ENCODE measurements at regions not wholly inside any gene's neighbourhood (a gene's known extent, or its start where the extent isn't known, plus 50 kb on each side); places are given as distances from the start of the nearest gene placed in this dataset.
A peak's percentile ranks its signal among the peaks of the same experiment; 100 is the strongest.
"Not testable (repeated sequence)": the region's sequence is repeated elsewhere in the genome, so short reads cannot be mapped to it uniquely, and the experiment has no call there.

- ChIA-PET CTCF (no interaction called here), POLR2A (no interaction called here)
- Mint-ChIP-seq H3K36me3 (no peaks in the 10 kb centered on the region), H3K4me3 (no peak overlapping the region), H3K27me3 (peaks cover 12 to 24% of the 10 kb centered on the region in 2 donors), H3K27ac (no peak overlapping the region), H3K4me1 (no peaks in the 10 kb centered on the region), H3K9me3 (no peaks in the 10 kb centered on the region)
- Histone ChIP-seq H3K4me1 (ENCODE audit: insufficient read depth, low read length) (no peaks in the 10 kb centered on the region), H3K9me3 (ENCODE audit: low read length) (no peaks in the 10 kb centered on the region), H3K27ac (ENCODE audit: low read depth, low read length) (no peak overlapping the region), H3K4me3 (ENCODE audit: low read length) (no peak overlapping the region), H3K27me3 (ENCODE audit: insufficient read depth, low read length, poor library complexity, severe bottlenecking) (no peaks in the 10 kb centered on the region), H3K36me3 (ENCODE audit: insufficient read depth, low read length) (no peaks in the 10 kb centered on the region)
- DNase-seq: no peak
Measured at GRCh38 chr1:47690341-47691250, 252.8 kb downstream of the FOXD2 start.

GRCh38 chr1:47691293-47691692 lies 253.4 kb downstream of the FOXD2 start:
- DNase-seq; H3K36me3 Mint-ChIP-seq; H3K4me1 ChIP-seq (ENCODE audit: insufficient read depth, low read length); H3K36me3 ChIP-seq (ENCODE audit: insufficient read depth, low read length); H3K27me3 ChIP-seq (ENCODE audit: insufficient read depth, low read length, poor library complexity, severe bottlenecking); H3K4me1 Mint-ChIP-seq; H3K4me3 Mint-ChIP-seq; CTCF ChIA-PET; H3K9me3 ChIP-seq (ENCODE audit: low read length); H3K4me3 ChIP-seq (ENCODE audit: low read length); POLR2A ChIA-PET; H3K9me3 Mint-ChIP-seq; H3K27ac ChIP-seq (ENCODE audit: low read depth, low read length): not testable (repeated sequence)
- peaks cover 12 to 24% of the 10 kb centered on the region in 2 donors for H3K27me3 Mint-ChIP-seq
- H3K27ac Mint-ChIP-seq: peak overlapping the region in 1 of 8 donors; percentile 27

GRCh38 chr1:47692196-47692595 lies 254.4 kb downstream of the FOXD2 start:
- Mint-ChIP-seq H3K4me3 (no peak overlapping the region), H3K9me3 (no peaks in the 10 kb centered on the region), H3K36me3 (no peaks in the 10 kb centered on the region), H3K27ac (no peak overlapping the region), H3K4me1 (no peaks in the 10 kb centered on the region), H3K27me3 (peaks cover 15 to 17% of the 10 kb centered on the region in 2 donors)
- Histone ChIP-seq H3K27ac (ENCODE audit: low read depth, low read length) (no peak overlapping the region), H3K36me3 (ENCODE audit: insufficient read depth, low read length) (no peaks in the 10 kb centered on the region), H3K9me3 (ENCODE audit: low read length) (no peaks in the 10 kb centered on the region), H3K27me3 (ENCODE audit: insufficient read depth, low read length, poor library complexity, severe bottlenecking) (no peaks in the 10 kb centered on the region), H3K4me3 (ENCODE audit: low read length) (no peak overlapping the region), H3K4me1 (ENCODE audit: insufficient read depth, low read length) (no peaks in the 10 kb centered on the region)
- CTCF ChIA-PET: no interaction called here
- POLR2A ChIA-PET: no interaction called here
- no peak for DNase-seq

GRCh38 chr1:47693115-47693514 lies 255.3 kb downstream of the FOXD2 start:
- Mint-ChIP-seq H3K4me1 (no peaks in the 10 kb centered on the region), H3K27ac (no peak overlapping the region), H3K4me3 (no peak overlapping the region), H3K27me3 (peaks cover 9 to 15% of the 10 kb centered on the region in 2 donors), H3K9me3 (no peaks in the 10 kb centered on the region), H3K36me3 (no peaks in the 10 kb centered on the region)
- Histone ChIP-seq H3K36me3 (ENCODE audit: insufficient read depth, low read length) (no peaks in the 10 kb centered on the region), H3K9me3 (ENCODE audit: low read length) (no peaks in the 10 kb centered on the region), H3K27ac (ENCODE audit: low read depth, low read length) (no peak overlapping the region), H3K4me3 (ENCODE audit: low read length) (no peak overlapping the region), H3K4me1 (ENCODE audit: insufficient read depth, low read length) (no peaks in the 10 kb centered on the region), H3K27me3 (ENCODE audit: insufficient read depth, low read length, poor library complexity, severe bottlenecking) (no peaks in the 10 kb centered on the region)
- no peak for DNase-seq
- CTCF ChIA-PET: interaction anchor here (1.1 kb wide), 1 partner anchor 17 kb away, joined by 3 read pairs; no protein-coding TSS in a partner anchor
- POLR2A ChIA-PET: no interaction called here

- no peaks in the 10 kb centered on the region for H3K9me3 Mint-ChIP-seq
- CTCF ChIA-PET: interaction anchor here (1.1 to 1.5 kb wide), 2 partner anchors 16 to 257 kb away, joined by 3 to 4 read pairs; partner anchors contain the start of gene FOXD2
- no peaks in the 10 kb centered on the region for H3K36me3 ChIP-seq (ENCODE audit: insufficient read depth, low read length)
- no peaks in the 10 kb centered on the region for H3K27me3 ChIP-seq (ENCODE audit: insufficient read depth, low read length, poor library complexity, severe bottlenecking)
- H3K4me3 ChIP-seq (ENCODE audit: low read length): no peak overlapping the region
- no peak overlapping the region for H3K4me3 Mint-ChIP-seq
- no peaks in the 10 kb centered on the region for H3K4me1 Mint-ChIP-seq
- H3K27ac ChIP-seq (ENCODE audit: low read depth, low read length): no peak overlapping the region
- no peak for DNase-seq
- H3K27ac Mint-ChIP-seq: no peak overlapping the region
- H3K4me1 ChIP-seq (ENCODE audit: insufficient read depth, low read length): no peaks in the 10 kb centered on the region
- no peaks in the 10 kb centered on the region for H3K36me3 Mint-ChIP-seq
- POLR2A ChIA-PET: no interaction called here
- H3K9me3 ChIP-seq (ENCODE audit: low read length): no peaks in the 10 kb centered on the region
- H3K27me3 Mint-ChIP-seq: peaks cover 6 to 15% of the 10 kb centered on the region in 2 donors
Measured at GRCh38 chr1:47694011-47694890, 256.4 kb downstream of the FOXD2 start.

GRCh38 chr1:47696404-47696736 lies 258.5 kb downstream of the FOXD2 start:
- DNase-seq: no peak
- POLR2A ChIA-PET: no interaction called here
- no peak overlapping the region for H3K27ac Mint-ChIP-seq
- no peaks in the 10 kb centered on the region for H3K9me3 Mint-ChIP-seq
- Histone ChIP-seq H3K27me3 (ENCODE audit: insufficient read depth, low read length, poor library complexity, severe bottlenecking) (no peaks in the 10 kb centered on the region), H3K27ac (ENCODE audit: low read depth, low read length) (no peak overlapping the region), H3K9me3 (ENCODE audit: low read length) (no peaks in the 10 kb centered on the region), H3K4me1 (ENCODE audit: insufficient read depth, low read length) (no peaks in the 10 kb centered on the region), H3K4me3 (ENCODE audit: low read length) (no peak overlapping the region), H3K36me3 (ENCODE audit: insufficient read depth, low read length) (no peaks in the 10 kb centered on the region)
- H3K36me3 Mint-ChIP-seq: no peaks in the 10 kb centered on the region
- H3K27me3 Mint-ChIP-seq: peaks cover 4 to 6% of the 10 kb centered on the region in 2 donors
- CTCF ChIA-PET: no interaction called here
- no peak overlapping the region for H3K4me3 Mint-ChIP-seq
- H3K4me1 Mint-ChIP-seq: no peaks in the 10 kb centered on the region

GRCh38 chr1:47696737-47697441 lies 259.0 kb downstream of the FOXD2 start:
- Histone ChIP-seq H3K36me3 (ENCODE audit: insufficient read depth, low read length) (no peaks in the 10 kb centered on the region), H3K4me1 (ENCODE audit: insufficient read depth, low read length) (no peaks in the 10 kb centered on the region), H3K9me3 (ENCODE audit: low read length) (no peaks in the 10 kb centered on the region), H3K4me3 (ENCODE audit: low read length) (no peak overlapping the region), H3K27ac (ENCODE audit: low read depth, low read length) (no peak overlapping the region), H3K27me3 (ENCODE audit: insufficient read depth, low read length, poor library complexity, severe bottlenecking) (no peaks in the 10 kb centered on the region)
- H3K4me1 Mint-ChIP-seq: no peaks in the 10 kb centered on the region
- H3K36me3 Mint-ChIP-seq: no peaks in the 10 kb centered on the region
- no peak overlapping the region for H3K4me3 Mint-ChIP-seq
- H3K9me3 Mint-ChIP-seq: no peaks in the 10 kb centered on the region
- CTCF ChIA-PET: no interaction called here
- POLR2A ChIA-PET: no interaction called here
- H3K27me3 Mint-ChIP-seq: peaks cover 0 to 3% of the 10 kb centered on the region in 2 donors
- no peak for DNase-seq
- H3K27ac Mint-ChIP-seq: no peak overlapping the region

Data from CD8-positive, alpha-beta memory T cell (primary cell).